GM12875 (cell line): ENCODE measurements at regions not wholly inside any gene's neighbourhood (a gene's known extent, or its start where the extent isn't known, plus 50 kb on each side); places are given as distances from the start of the nearest gene placed in this dataset.

Experiments used
- H3K4me3 ChIP-seq: one replicate; pipeline ENCODE4 v1.5.1; 2011; ENCODE audit warnings: low read depth, low read length, control low read depth
- TF ChIP-seq, protein P1 (sequence below): IDR thresholded peaks from 2 replicates; pipeline ENCODE4 v1.5.1; 2011; ENCODE audit warnings: low read depth, mild to moderate bottlenecking, control low read depth, inconsistent platforms, low read length, moderate library complexity, borderline replicate concordance; ENCODE audit not compliant: insufficient read depth

DNA sequence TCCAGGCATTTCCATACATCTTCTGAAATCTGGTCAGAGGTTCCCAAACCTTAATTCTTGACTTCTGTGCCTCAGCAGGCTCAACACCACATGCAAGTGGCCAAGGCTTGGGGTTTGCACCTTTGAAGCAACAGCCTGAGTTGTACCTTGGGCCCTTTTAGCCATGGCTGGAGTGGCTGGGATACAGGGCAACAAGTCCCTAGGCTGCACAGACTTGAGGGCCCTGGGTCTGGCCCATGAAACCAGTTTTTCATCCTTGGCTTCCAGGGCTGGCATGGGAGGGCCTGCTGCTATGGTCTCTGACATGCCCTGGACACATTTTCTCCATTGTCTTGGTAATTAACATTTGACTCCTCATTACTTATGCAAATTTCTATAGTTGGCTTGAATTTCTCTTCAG, 988.8 kb upstream of the CNTNAP5 start:
- TF ChIP-seq, protein P1, sequence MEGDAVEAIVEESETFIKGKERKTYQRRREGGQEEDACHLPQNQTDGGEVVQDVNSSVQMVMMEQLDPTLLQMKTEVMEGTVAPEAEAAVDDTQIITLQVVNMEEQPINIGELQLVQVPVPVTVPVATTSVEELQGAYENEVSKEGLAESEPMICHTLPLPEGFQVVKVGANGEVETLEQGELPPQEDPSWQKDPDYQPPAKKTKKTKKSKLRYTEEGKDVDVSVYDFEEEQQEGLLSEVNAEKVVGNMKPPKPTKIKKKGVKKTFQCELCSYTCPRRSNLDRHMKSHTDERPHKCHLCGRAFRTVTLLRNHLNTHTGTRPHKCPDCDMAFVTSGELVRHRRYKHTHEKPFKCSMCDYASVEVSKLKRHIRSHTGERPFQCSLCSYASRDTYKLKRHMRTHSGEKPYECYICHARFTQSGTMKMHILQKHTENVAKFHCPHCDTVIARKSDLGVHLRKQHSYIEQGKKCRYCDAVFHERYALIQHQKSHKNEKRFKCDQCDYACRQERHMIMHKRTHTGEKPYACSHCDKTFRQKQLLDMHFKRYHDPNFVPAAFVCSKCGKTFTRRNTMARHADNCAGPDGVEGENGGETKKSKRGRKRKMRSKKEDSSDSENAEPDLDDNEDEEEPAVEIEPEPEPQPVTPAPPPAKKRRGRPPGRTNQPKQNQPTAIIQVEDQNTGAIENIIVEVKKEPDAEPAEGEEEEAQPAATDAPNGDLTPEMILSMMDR: no peak

GRCh38 chr2:123040506-123040905, 984.6 kb upstream of the CNTNAP5 start:
- TF ChIP-seq, protein P1: no peak

More for the DNA sequence above, 988.8 kb upstream of the CNTNAP5 start:
- no peak overlapping the region for H3K4me3 ChIP-seq

DNA sequence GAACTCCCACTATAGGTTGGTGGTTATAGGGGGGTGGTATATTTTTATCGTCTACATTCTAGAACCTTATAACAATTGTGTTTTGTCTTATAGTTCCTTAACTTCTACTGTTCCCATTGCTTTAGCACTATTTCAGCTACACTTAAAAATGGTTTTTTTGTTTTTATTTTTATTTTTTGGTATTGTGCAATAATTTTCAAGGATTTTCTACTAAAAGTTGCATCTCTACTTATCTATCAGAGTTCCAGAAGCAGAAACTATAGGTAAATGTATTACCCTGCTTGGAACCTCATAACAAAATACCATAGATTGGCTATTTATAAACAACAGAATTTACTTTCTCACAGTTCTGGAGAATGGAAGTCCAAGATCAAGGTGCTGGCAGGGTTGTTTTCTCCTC, 981.6 kb upstream of the CNTNAP5 start:
- H3K4me3 ChIP-seq: no peak overlapping the region
- TF ChIP-seq, protein P1: no peak

More at GRCh38 chr2:123040506-123040905, 984.6 kb upstream of the CNTNAP5 start:
- H3K4me3 ChIP-seq: no peak overlapping the region

DNA sequence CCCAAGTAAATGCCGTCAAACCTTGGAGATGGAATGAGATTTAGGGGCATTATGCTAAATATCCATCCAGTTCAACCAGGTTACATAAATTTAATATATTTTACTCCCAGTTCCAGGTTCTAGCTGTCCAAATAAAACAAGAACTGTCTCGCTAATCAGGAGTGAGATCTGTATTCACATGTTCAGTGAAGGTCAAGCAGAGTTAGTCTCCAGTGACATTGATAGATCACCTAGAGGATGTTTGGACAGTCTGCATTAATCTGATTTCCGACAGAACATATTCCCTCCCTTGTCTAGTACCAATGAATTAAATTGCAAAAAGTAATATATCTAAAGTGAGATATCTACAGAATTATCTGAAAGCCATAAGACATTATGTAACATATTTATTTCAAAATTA, 979.4 kb upstream of the CNTNAP5 start:
- H3K4me3 ChIP-seq: no peak overlapping the region
- TF ChIP-seq, protein P1: no peak

DNA sequence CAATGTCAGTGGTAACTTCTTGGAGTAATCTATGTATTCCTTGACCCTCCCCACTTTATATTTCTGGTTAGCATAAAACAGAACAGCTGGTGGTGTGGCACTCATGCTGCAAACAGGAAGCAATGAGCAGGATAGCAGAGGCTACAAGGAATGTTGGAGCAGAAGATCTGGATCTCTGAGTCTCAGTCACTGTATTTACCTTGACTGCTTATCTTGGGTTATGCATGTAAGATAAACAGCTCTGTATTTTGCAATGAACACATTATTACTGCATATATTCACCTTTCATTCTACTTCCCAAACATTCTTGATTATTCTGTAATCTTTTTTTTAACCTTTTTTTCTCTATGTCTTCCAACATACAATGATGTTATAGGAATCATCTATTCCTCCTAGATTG, 977.9 kb upstream of the CNTNAP5 start:
- no peak overlapping the region for H3K4me3 ChIP-seq
- TF ChIP-seq, protein P1: no peak

- TF ChIP-seq, protein P1: no peak
- no peak overlapping the region for H3K4me3 ChIP-seq
These were observed 974.0 kb upstream of the CNTNAP5 start for GRCh38 chr2:123051136-123051535.

DNA sequence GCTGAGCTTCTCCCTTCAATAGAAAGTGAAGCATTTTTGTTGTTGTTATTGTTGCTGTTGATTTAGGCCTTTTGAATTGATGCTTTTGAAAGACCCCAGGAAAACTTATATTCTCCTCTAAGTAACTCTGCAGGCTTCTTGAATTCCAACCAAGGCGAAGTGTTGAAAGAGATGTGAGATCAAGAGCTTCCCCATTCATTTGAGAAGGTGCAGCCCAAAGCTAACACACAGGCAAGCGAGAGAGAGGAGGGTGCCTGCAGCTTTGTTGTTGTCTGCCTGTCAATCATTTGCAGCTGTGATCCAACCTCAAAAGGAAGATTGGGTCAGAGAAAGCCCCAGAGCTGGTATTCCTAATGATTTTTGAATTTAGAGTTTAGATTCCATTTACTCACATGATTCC, 963.6 kb upstream of the CNTNAP5 start:
- TF ChIP-seq, protein P1: no peak
- no peak overlapping the region for H3K4me3 ChIP-seq
